CD4-positive, alpha-beta memory T cell (primary cell): ENCODE measurements at regions not wholly inside any gene's neighbourhood (a gene's known extent, or its start where the extent isn't known, plus 50 kb on each side); places are given as distances from the start of the nearest gene placed in this dataset.
"Not testable (repeated sequence)": the region's sequence is repeated elsewhere in the genome, so short reads cannot be mapped to it uniquely, and the experiment has no call there.

Experiments
- CTCF ChIA-PET: fragments of 350-600 bp; sonication (Branson Sonifier 250); formaldehyde crosslinking; loops from one replicate; lab custom pipeline; 2021; ENCODE audit warnings: inconsistent platforms; ENCODE audit not compliant: partially characterized antibody; lab: Charles Lee
- POLR2A ChIA-PET: fragments of 350-600 bp; sonication (Branson Sonifier 250); formaldehyde crosslinking; loops from one replicate; lab custom pipeline; 2021; ENCODE audit not compliant: partially characterized antibody; lab: Charles Lee
- DNase-seq, 5 donors: peaks; one replicate each; pipeline versions ENCODE4 v3.0.0 to v3.0.0-alpha.2; 2020 to 2022; ENCODE audit warnings: mixed read lengths in 1 of 5
- H3K27ac ChIP-seq: one replicate; pipeline ENCODE4 v1.7.0; 2013; ENCODE audit warnings: low read depth, low read length
- H3K27me3 ChIP-seq: 2 replicates; pipeline ENCODE4 v1.7.0; 2013; ENCODE audit warnings: mild to moderate bottlenecking, low read length, moderate library complexity; ENCODE audit not compliant: insufficient read depth
- H3K36me3 ChIP-seq: 2 replicates; pipeline ENCODE4 v1.7.0; 2013; ENCODE audit warnings: mild to moderate bottlenecking, low read length, moderate library complexity; ENCODE audit not compliant: insufficient read depth
- H3K4me1 ChIP-seq: 2 replicates; pipeline ENCODE4 v1.7.0; 2013; ENCODE audit warnings: mild to moderate bottlenecking, low read length, moderate library complexity; ENCODE audit not compliant: insufficient read depth
- H3K4me3 ChIP-seq, 2 donors: one replicate each; pipeline ENCODE4 v1.7.0; 2013; ENCODE audit warnings: low read length in 2 of 2, mild to moderate bottlenecking in 1 of 2
- H3K9me3 ChIP-seq, 2 donors: one replicate each; pipeline ENCODE4 v1.7.0; 2013; ENCODE audit warnings: low read length in 2 of 2, control low read depth in 1 of 2; ENCODE audit not compliant: control insufficient read depth in 1 of 2
- H3K27ac Mint-ChIP-seq, 7 donors: one replicate each; pipeline ENCODE4 v1.8.0; 2020 to 2021; ENCODE audit warnings: mixed read lengths in 7 of 7, mild to moderate bottlenecking in 6 of 7, inconsistent platforms in 3 of 7, moderate library complexity in 3 of 7
- H3K27me3 Mint-ChIP-seq, 2 donors: one replicate each; pipeline ENCODE4 v1.8.0; 2020 to 2021; ENCODE audit warnings: mixed read lengths in 2 of 2
- H3K36me3 Mint-ChIP-seq, 2 donors: one replicate each; pipeline ENCODE4 v1.8.0; 2020 to 2021; ENCODE audit warnings: mixed read lengths in 2 of 2, inconsistent platforms in 1 of 2, mild to moderate bottlenecking in 1 of 2
- H3K4me1 Mint-ChIP-seq, 4 donors: one replicate each; pipeline ENCODE4 v1.8.0; 2020 to 2021; ENCODE audit warnings: mixed read lengths in 4 of 4, mild to moderate bottlenecking in 1 of 4
- H3K4me3 Mint-ChIP-seq, 8 donors: one replicate each; pipeline ENCODE4 v1.8.0; 2020 to 2021; ENCODE audit warnings: mixed read lengths in 8 of 8, mild to moderate bottlenecking in 7 of 8, moderate library complexity in 6 of 8, inconsistent platforms in 3 of 8
- H3K9me3 Mint-ChIP-seq, 8 donors: one replicate each; pipeline ENCODE4 v1.8.0; 2020 to 2021; ENCODE audit warnings: mixed read lengths in 8 of 8, mild to moderate bottlenecking in 5 of 8, inconsistent platforms in 3 of 8, moderate library complexity in 1 of 8
- intact Hi-C: fragments of 100-400 bp; cut with micrococcal nuclease; formaldehyde crosslinking; loops from one replicate; pipeline ENCODE4 v1.15.1; 2023

- no peak for DNase-seq
- Mint-ChIP-seq H3K4me1 (no peaks in the 10 kb centered on the region), H3K4me3 (no peak overlapping the region), H3K27ac (no peak overlapping the region), H3K36me3 (no peaks in the 10 kb centered on the region), H3K9me3 (peaks cover 0 to 2% (median 0%) of the 10 kb centered on the region in 8 donors), H3K27me3 (no peaks in the 10 kb centered on the region)
- H3K4me3 ChIP-seq, result no peak overlapping the region
- intact Hi-C loops, result no loop called here
- H3K27ac ChIP-seq, result no peak overlapping the region
- H3K36me3 ChIP-seq, result no peaks in the 10 kb centered on the region
- H3K9me3 ChIP-seq, result no peaks in the 10 kb centered on the region
- ChIA-PET POLR2A (no interaction called here), CTCF (no interaction called here)
- no peaks in the 10 kb centered on the region for H3K4me1 ChIP-seq
- H3K27me3 ChIP-seq, result no peaks in the 10 kb centered on the region
Measured at GRCh38 chr6:164991573-164991972, 317.8 kb downstream of the C6orf118 start.

GRCh38 chr6:164990901-164991300 is 318.5 kb downstream of the C6orf118 start:
- CTCF ChIA-PET, result no interaction called here
- no peak overlapping the region for H3K27ac Mint-ChIP-seq
- Histone ChIP-seq H3K4me1 (no peaks in the 10 kb centered on the region), H3K27me3 (no peaks in the 10 kb centered on the region), H3K4me3 (no peak overlapping the region), H3K27ac (no peak overlapping the region), H3K36me3 (no peaks in the 10 kb centered on the region), H3K9me3 (no peaks in the 10 kb centered on the region)
- H3K27me3 Mint-ChIP-seq, result no peaks in the 10 kb centered on the region
- no peaks in the 10 kb centered on the region for H3K36me3 Mint-ChIP-seq
- H3K4me1 Mint-ChIP-seq, result no peaks in the 10 kb centered on the region
- no peak for DNase-seq
- H3K9me3 Mint-ChIP-seq, result peaks cover 0 to 2% (median 0%) of the 10 kb centered on the region in 8 donors
- POLR2A ChIA-PET, result no interaction called here
- no peak overlapping the region for H3K4me3 Mint-ChIP-seq
- intact Hi-C loops, result no loop called here

- no peaks in the 10 kb centered on the region for H3K9me3 ChIP-seq
- H3K4me1 ChIP-seq, result no peaks in the 10 kb centered on the region
- CTCF ChIA-PET, result no interaction called here
- H3K4me3 Mint-ChIP-seq, result no peak overlapping the region
- no peaks in the 10 kb centered on the region for H3K4me1 Mint-ChIP-seq
- intact Hi-C loops, result no loop called here
- H3K36me3 Mint-ChIP-seq, result no peaks in the 10 kb centered on the region
- H3K27ac ChIP-seq, result no peak overlapping the region
- no peak overlapping the region for H3K4me3 ChIP-seq
- H3K27ac Mint-ChIP-seq, result no peak overlapping the region
- no peaks in the 10 kb centered on the region for H3K36me3 ChIP-seq
- H3K27me3 Mint-ChIP-seq, result no peaks in the 10 kb centered on the region
- DNase-seq, result no peak
- no peaks in the 10 kb centered on the region for H3K27me3 ChIP-seq
- POLR2A ChIA-PET, result no interaction called here
- peaks cover 0 to 7% (median 2%) of the 10 kb centered on the region in 8 donors for H3K9me3 Mint-ChIP-seq
Measured at GRCh38 chr6:164982389-164982788, 327.0 kb downstream of the C6orf118 start.

GRCh38 chr6:164967102-164967501 is 342.3 kb downstream of the C6orf118 start:
- no peak overlapping the region for H3K4me3 ChIP-seq
- Mint-ChIP-seq H3K27me3 (no peaks in the 10 kb centered on the region), H3K27ac (no peak overlapping the region), H3K4me1 (no peaks in the 10 kb centered on the region), H3K36me3 (no peaks in the 10 kb centered on the region), H3K4me3 (no peak overlapping the region), H3K9me3 (peaks cover 0 to 9% (median under 1%) of the 10 kb centered on the region in 8 donors)
- no peak overlapping the region for H3K27ac ChIP-seq
- CTCF ChIA-PET, result no interaction called here
- intact Hi-C loops, result no loop called here
- no peak for DNase-seq
- POLR2A ChIA-PET, result no interaction called here
- no peaks in the 10 kb centered on the region for H3K27me3 ChIP-seq
- H3K4me1 ChIP-seq, result no peaks in the 10 kb centered on the region
- no peaks in the 10 kb centered on the region for H3K36me3 ChIP-seq
- H3K9me3 ChIP-seq, result no peaks in the 10 kb centered on the region

- H3K27me3 Mint-ChIP-seq, result no peaks in the 10 kb centered on the region
- H3K4me3 Mint-ChIP-seq, result no peak overlapping the region
- no peak for DNase-seq
- Histone ChIP-seq H3K27ac (no peak overlapping the region), H3K4me3 (no peak overlapping the region), H3K36me3 (no peaks in the 10 kb centered on the region), H3K27me3 (no peaks in the 10 kb centered on the region), H3K4me1 (no peaks in the 10 kb centered on the region), H3K9me3 (no peaks in the 10 kb centered on the region)
- intact Hi-C loops, result no loop called here
- ChIA-PET CTCF (no interaction called here), POLR2A (no interaction called here)
- no peak overlapping the region for H3K27ac Mint-ChIP-seq
- peaks cover 0 to 15% (median 5%) of the 10 kb centered on the region in 8 donors for H3K9me3 Mint-ChIP-seq
- H3K4me1 Mint-ChIP-seq, result no peaks in the 10 kb centered on the region
- H3K36me3 Mint-ChIP-seq, result no peaks in the 10 kb centered on the region
Measured at GRCh38 chr6:164962805-164963204, 346.6 kb downstream of the C6orf118 start.

- no peaks in the 10 kb centered on the region for H3K36me3 Mint-ChIP-seq
- H3K27ac Mint-ChIP-seq, result no peak overlapping the region
- ChIA-PET CTCF (no interaction called here), POLR2A (no interaction called here)
- DNase-seq, result no peak
- Histone ChIP-seq H3K36me3 (no peaks in the 10 kb centered on the region), H3K9me3 (no peaks in the 10 kb centered on the region), H3K27ac (no peak overlapping the region), H3K4me1 (no peaks in the 10 kb centered on the region), H3K27me3 (no peaks in the 10 kb centered on the region), H3K4me3 (no peak overlapping the region)
- H3K4me3 Mint-ChIP-seq, result no peak overlapping the region
- no peaks in the 10 kb centered on the region for H3K4me1 Mint-ChIP-seq
- no peaks in the 10 kb centered on the region for H3K27me3 Mint-ChIP-seq
- intact Hi-C loops, result no loop called here
- peaks cover 0 to 4% (median 0%) of the 10 kb centered on the region in 8 donors for H3K9me3 Mint-ChIP-seq
Measured at GRCh38 chr6:164947164-164947563, 362.2 kb downstream of the C6orf118 start.

GRCh38 chr6:164942271-164942670 is 367.1 kb downstream of the C6orf118 start:
- H3K9me3 Mint-ChIP-seq, result peaks cover 0 to 4% (median 2%) of the 10 kb centered on the region in 8 donors
- ChIA-PET POLR2A (no interaction called here), CTCF (no interaction called here)
- H3K4me1 Mint-ChIP-seq, result no peaks in the 10 kb centered on the region
- H3K27me3 Mint-ChIP-seq, result no peaks in the 10 kb centered on the region
- H3K4me3 Mint-ChIP-seq, result no peak overlapping the region
- Histone ChIP-seq H3K27ac (no peak overlapping the region), H3K4me3 (no peak overlapping the region), H3K27me3 (no peaks in the 10 kb centered on the region), H3K4me1 (no peaks in the 10 kb centered on the region), H3K36me3 (no peaks in the 10 kb centered on the region), H3K9me3 (no peaks in the 10 kb centered on the region)
- intact Hi-C loops, result no loop called here
- H3K27ac Mint-ChIP-seq, result no peak overlapping the region
- no peak for DNase-seq
- H3K36me3 Mint-ChIP-seq, result no peaks in the 10 kb centered on the region

GRCh38 chr6:164933238-164933794 is 376.1 kb downstream of the C6orf118 start:
- H3K27me3 ChIP-seq, H3K9me3 Mint-ChIP-seq, POLR2A ChIA-PET, H3K27me3 Mint-ChIP-seq, H3K4me3 ChIP-seq, H3K9me3 ChIP-seq, DNase-seq, intact Hi-C loops, H3K4me1 Mint-ChIP-seq, H3K4me1 ChIP-seq, H3K27ac ChIP-seq, H3K27ac Mint-ChIP-seq, H3K36me3 ChIP-seq, H3K4me3 Mint-ChIP-seq, H3K36me3 Mint-ChIP-seq, CTCF ChIA-PET: not testable (repeated sequence)
